ENCODE measurements at regions not wholly inside any gene's neighbourhood (a gene's known extent, or its start where the extent isn't known, plus 50 kb on each side); places are given as distances from the start of the nearest gene placed in this dataset.

GRCh38 chr6:115717062-115717461 is 343.6 kb downstream of the FRK start:
- no peak for DNase-seq

GRCh38 chr6:115712291-115712961 is 348.3 kb downstream of the FRK start:
- no peak for DNase-seq

- no peak for DNase-seq
These were observed 351.8 kb downstream of the FRK start for GRCh38 chr6:115708850-115709249.

- no peak for DNase-seq
These were observed 353.7 kb downstream of the FRK start for GRCh38 chr6:115706981-115707380.

DNA sequence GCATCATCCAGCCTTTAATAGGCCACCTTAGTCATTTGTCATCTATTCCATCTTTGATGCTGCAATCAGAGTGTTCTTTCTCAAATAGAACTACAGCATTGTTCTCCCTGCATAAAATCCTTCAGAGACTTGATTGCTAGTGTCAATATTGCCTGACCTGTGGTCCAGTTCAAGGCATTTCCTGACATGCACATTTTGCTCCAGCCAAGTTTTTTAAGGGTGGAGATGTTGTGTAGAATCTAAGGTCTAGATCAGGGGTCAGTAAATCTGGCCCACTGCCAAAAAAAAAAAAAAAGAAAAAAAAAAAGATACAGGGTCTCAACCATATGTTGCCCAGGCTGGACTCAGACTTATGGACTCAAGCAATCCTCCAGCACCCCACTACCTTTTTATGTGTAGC is 354.4 kb downstream of the FRK start:
- DNase-seq = no peak

GRCh38 chr6:115704028-115704427 is 356.7 kb downstream of the FRK start:
- no peak for DNase-seq

DNA sequence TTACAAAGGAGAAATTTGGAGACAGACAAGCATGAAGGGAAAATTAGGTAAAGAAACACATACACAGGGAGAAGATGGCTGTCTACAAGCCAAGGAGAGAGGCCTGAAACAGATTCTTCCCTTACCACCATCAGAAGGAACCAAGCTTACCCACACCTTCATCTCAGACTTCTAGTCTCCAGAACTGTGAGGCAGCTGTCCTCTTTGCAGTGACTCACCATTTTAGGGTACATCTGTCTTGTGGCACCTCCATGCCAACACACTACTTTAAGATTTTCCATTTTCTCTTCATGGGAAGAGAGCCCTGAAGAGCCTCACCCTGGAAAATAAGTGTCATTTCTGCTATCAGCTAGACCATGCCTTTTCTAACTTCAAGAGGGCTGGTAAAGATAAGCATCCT is 369.3 kb downstream of the FRK start:
- DNase-seq = no peak

DNA sequence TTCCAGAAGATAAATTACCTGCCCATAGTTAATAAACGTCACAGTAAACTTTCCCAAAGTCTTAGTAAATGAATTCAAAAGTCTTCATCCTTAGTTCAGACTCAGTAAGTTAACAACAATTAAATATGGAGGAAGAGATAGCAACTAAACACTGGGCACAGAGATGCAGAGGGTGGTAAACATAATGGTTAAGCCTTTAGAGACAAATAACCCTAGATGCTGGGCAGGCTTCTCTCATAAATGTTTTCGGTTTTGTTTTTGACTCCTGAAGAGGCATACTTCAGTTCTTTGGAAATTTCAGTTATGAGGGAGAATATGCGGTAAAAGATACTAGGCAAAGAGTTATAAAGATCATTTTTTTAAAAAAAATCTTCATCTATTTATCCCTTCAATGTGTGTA is 369.8 kb downstream of the FRK start:
- DNase-seq = no peak

DNA sequence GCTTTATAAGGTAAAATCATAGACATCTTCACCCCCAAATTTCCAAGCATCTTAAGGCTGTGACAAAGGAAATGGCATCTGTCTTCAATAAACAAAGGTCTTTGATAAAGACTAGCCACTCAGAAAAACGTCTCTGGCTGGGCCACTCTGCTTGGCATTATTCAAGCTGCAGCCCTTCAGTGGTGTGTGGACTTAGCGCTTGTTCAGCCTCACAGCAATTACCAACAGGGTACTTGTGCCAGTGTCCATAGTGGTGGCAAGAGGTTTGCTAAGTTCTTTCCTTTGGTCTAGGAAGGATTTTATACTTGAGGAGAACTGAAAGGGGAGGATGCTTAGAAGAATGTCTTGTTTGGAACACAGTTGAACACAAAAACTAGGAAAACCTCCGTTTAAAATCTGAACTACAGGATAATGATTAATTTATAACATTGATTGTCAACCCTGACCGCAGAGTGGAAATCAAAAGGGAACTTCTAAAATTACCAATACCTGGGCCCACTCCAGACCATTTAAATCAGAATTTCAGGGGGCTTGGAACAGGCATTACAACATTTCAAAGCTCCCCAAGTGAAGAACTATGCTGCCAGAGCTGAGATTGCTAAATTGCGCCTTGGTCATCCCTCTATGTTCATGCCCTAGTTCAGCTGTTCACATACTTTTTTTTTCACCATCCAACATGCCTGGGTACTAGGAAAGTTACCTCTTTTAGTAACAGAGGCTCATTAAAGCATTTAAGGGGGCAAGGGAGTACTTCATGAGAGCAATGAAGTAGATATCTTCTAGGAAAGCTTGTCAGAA is 378.5 kb downstream of the FRK start:
- no peak for DNase-seq

GRCh38 chr6:115680621-115681020 is 380.1 kb downstream of the FRK start:
- no peak for DNase-seq

GRCh38 chr6:115677198-115677597 is 383.5 kb downstream of the FRK start:
- DNase-seq = no peak

GRCh38 chr6:115675443-115675842 is 385.2 kb downstream of the FRK start:
- no peak for DNase-seq

DNA sequence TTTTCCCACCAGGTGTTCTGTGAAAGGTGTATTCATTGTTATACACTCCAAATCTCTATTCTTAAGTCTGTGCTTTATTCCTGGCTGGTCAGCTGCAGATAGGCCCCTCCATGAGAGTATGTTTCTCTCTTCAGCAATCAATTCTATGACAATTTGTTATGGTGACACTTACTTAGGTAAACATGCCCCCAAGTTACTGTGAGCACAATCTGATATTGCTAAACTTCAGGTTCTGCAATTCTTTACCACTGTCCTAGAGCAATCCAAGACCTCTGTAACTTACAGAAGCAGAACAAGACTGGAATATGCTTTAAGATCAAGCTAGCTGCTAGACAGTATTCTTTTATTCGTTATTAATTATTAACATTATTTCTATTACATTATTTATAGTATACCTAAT is 391.9 kb downstream of the FRK start:
- no peak for DNase-seq

- DNase-seq = no peak
These were observed 392.5 kb downstream of the FRK start for GRCh38 chr6:115668211-115668610.

DNA sequence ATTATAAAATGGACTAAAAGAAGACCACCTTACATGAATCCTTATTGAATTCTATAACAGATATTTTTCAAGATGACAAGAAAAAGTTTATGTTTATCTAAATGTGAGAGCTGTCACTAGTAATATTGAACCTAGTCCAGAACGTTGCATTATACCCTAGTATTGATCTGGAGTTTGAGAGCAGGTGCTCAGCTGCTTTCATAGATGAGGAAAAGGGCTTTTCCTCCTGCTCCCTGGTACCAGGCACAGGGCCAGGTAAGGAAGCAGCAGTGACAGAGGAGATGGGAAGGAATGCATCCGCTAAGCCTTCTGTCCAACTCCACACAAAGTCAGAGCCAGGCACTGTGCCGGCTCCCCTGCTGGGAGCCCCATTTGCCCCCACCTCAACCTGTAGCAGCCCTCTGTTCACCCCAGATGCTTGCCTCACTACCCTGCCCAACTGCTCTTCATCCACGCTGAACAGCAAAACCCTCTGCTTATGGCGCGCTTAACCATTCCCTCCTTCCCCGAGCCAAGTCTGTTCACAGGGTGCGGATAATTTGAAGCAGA is 393.1 kb downstream of the FRK start:
- no peak for DNase-seq

DNA sequence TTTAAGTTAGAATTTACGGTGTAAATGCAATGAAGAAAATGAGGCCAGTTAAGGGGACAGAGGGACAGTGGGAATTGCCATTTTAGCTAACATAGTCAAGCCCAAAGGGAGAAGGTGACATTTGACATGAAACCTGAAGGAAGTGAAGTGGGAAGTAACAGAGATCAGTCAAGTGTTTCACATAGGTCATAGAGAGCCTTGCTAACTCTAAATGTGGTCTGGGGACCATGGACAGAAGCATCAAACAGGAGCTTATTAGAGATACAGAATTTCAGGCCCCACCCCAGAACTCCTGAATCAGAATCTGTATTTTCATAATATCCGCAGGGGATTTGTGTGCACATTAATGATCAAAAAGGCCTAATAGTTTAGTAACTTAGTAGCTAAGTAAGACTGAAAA is 393.7 kb downstream of the FRK start:
- no peak for DNase-seq

GRCh38 chr6:115665310-115665709 is 395.4 kb downstream of the FRK start:
- DNase-seq = no peak

- DNase-seq = no peak
These were observed 397.0 kb downstream of the FRK start for GRCh38 chr6:115663681-115664080.

- no peak for DNase-seq
These were observed 416.9 kb downstream of the FRK start for GRCh38 chr6:115643762-115644161.

DNA sequence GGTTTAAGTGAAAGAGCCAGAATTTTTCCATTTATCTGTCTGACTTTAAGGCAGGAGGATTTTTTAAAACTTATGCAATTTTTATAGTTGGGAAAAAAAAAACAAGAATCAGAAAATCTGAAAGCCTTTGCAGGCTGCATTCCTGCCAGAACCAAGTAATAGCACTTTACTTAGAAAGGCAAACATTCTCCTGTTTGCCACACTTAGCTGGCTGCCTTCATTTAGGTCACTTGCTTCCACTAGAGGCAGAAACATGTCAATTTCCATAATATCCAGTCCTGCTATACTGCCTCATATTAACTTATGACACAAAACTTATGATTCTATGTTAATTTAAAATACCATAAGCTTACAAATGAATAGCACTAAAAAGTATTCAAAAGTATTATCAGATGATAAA is 425.8 kb downstream of the FRK start:
- DNase-seq = no peak

GRCh38 chr6:115634131-115634530 is 426.6 kb downstream of the FRK start:
- no peak for DNase-seq

GRCh38 chr6:115631028-115631427 is 429.7 kb downstream of the FRK start:
- DNase-seq = no peak

GRCh38 chr6:115630424-115631024 is 430.2 kb downstream of the FRK start:
- no peak for DNase-seq

- no peak for DNase-seq
These were observed 431.3 kb downstream of the FRK start for GRCh38 chr6:115629415-115629814.

Data from stimulated activated CD4-positive, alpha-beta T cell treated with anti-CD3 and anti-CD28 coated beads, Interleukin-2, amount 100 ng/mL, for 48 hours (primary cell).